GM20431 (cell line): ENCODE measurements at regions not wholly inside any gene's neighbourhood (a gene's known extent, or its start where the extent isn't known, plus 50 kb on each side); places are given as distances from the start of the nearest gene placed in this dataset.

Experiments used
- in situ Hi-C: fragments of 300-500 bp; cut with MseI, MboI; formaldehyde crosslinking; loops from one replicate; pipeline ENCODE4 v1.15.0; 2020; ENCODE audit warnings: low sequenced_read_pairs; ENCODE audit not compliant: unreplicated experiment

DNA sequence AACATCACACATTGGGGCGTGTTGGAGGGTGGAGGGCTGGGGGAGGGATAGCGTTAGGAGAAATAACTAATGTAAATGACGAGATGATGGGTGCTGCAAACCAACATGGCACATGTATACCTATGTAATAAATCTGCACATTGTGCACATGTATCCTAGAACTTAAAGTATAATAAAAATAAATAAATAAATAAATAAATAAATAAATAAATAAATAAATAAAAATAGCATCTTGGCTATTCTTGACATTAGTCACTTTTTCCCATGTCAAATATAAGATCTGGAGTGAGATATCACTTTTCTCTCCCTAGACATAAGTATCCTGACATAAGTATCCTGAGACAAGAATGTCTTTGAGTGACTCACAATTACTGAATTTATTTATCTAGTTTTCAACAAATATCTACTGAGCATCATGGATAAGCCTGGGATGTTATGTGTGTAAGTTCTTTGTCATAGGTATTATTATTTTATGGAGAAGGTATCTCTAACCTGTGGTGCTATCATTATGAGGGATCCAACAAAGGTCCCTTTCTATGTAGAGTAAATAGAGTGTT, 691.3 kb downstream of the SORCS1 start:
- in situ Hi-C loops = no loop called here

DNA sequence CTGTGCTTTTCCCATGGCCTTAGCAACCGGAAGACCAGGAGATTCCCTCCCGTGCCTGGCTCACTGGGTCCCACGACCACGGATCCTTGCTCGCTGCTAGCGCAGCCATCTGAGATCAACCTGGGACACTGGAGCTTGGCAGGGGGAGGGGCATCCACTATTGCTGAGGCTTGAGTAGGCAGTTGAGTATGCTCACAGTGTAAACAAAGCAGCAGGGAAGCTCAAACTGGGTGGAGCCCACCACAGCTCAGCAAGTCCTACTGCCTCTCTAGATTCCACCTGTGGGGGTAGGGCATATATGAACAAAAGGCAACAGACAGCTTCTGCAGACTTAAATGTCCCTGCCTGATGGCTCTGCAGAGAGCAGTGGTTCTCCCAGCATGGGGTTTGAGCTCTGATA, 697.0 kb downstream of the SORCS1 start:
- in situ Hi-C loops = no loop called here

DNA sequence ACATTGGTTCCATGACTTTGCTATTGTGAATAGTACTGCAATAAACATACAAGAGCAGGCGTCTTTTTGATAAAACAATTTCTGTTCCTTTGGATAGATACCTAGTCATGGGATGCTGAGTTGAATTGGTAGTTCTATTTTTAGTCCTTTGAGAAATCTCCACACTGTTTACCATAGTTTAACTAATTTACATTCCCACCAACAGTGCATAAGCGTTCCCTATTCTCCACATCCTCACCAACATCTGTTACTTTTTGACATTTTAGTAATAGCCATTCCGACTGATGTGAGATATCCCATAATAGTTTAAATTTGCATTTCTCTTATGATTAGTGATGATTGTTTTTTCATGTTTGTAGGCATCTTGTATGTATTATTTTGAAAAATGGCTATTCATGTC, 707.0 kb downstream of the SORCS1 start:
- in situ Hi-C loops = no loop called here

DNA sequence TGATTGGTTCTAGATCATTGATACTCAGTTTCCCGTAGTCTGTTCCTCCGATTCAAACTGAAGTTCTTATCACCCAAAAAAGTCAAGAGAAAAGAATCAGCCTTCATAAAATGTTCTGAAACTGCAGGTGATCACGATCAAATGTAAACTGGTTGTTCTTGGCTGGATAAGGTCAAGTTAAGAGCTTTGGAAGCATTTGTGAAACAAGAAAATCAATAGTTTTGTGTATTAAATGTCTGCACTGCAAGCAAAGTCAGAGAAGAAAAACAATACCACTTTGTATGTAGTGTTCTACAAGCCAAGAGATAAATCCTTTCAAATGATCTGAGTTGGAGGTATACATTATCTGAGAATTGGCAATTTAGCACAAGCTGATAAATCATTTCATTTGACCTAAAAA, 710.3 kb downstream of the SORCS1 start:
- in situ Hi-C loops = no loop called here

DNA sequence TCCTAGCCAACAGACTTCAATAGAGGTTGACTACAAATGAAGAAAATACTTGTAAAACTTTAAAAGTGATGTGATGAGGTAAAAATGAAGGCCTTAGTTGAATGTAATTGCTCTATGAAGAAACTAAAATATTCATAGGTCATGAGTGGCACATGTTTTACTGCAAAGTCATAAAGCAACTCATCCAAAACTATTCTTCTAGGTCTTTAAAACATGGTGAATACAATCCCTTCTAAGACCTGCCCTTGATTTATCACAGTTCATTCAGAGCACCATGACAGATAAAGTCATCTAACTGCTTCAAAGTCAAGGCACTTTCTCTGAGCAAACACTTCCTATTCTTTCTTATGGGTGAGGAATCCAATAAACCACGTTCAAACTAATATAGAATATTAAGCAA, 713.5 kb downstream of the SORCS1 start:
- in situ Hi-C loops = no loop called here

DNA sequence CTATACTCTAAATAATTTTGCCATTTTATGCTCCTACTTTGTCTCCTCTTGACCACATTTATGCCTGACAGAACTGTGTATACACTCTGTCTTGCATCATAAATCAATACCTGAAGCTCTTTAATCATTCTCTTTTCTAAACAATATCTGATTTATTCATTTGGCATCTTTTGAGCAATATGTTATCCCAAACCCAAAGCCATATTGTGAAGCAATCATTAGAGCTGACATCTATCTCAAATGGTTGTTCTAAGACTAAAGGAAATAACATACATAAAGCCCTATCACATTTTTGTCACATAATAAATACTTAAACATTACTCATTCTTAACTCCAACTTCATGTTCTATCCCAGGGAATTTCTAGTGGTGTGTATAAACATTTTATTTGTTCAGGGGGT, 717.6 kb downstream of the SORCS1 start:
- in situ Hi-C loops = no loop called here

DNA sequence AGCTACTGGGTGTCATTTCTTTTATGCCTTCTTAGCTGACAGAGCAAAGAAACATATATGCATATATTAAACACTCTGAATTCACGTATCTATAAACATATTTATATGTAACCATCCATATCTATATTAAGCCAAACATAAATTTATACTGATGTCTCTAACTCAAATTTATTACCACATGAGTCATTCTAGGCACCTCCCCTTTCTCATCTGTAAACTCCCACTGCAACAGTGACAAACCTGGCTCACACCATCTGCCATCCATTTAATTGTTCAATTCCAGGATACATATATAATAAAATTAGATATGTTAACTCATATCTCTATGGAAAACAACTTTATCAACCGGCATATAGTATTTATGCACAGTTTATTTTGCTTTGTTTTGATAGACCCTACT, 722.3 kb downstream of the SORCS1 start:
- in situ Hi-C loops = no loop called here

DNA sequence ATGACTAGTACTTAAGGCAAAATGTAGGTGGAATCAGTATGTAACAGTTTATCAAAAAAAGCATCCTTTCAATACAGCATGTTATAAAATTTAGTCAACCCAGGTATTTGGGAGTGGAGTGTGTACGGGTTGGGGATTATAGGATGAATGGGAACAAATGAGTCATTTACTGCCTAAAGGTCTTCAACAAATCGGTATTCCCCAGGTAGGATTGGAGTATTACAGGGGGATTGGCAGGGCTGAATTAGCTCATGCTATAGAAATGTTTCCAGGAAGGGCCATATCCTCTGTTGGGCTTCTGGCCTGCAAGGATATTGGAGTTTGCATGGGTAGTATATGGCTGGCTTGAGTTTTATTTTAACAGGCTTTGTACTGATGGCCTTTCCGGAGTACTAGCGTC, 723.7 kb downstream of the SORCS1 start:
- in situ Hi-C loops = no loop called here

DNA sequence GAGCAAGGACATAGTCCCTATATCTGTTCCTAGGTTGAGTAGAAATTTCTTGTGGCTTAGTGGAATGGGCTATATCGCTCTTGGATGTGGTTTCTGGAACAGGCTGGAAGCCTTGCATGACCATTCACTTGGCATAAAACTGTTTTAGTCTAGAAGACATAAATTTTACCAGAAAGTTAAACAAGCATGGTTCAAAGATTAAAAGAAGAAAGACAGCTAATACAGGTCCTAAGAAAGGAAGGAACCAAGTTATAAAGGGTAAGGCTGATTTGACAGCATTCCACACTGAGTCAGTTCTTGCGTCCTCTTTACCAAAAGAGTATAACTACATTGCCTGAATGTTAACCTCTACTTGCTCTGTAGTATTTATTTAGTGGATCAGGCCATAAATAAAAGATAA, 724.2 kb downstream of the SORCS1 start:
- in situ Hi-C loops = no loop called here

DNA sequence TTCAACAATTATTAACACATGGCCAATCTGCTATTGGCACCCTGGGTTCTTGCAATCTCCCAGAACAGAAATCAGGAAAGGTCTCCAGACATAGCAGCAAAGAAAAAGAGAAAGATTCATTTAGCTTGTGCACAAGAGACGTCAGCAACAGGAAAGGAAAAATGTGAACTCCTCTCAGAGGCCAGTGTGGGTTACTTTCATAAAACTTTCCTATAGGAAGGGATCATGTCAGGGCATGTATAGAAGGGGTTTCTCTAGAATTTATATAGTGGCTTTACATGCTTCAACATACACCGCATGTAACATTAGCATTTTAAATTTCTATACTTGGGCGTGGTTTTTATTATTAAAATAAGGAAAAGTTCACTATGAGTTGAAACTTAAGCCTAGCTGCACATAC, 725.1 kb downstream of the SORCS1 start:
- in situ Hi-C loops = no loop called here

DNA sequence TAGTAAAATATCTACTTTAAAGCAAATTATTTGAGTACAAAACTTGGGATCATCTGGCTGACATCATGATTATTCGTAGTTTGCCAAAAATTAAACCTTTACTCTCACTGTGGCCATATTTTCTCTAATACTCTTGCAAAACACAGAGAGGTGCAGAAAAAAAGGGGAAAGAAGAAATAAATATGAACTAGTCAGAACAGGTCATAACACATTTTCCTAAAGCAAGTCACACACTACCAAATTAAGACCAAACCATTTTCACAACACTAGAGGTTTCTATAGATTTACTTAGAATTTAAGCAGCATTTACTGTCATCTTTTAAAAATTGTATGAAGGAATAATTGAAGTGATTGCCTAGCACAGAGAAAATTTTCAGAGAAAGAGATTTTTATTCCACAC, 726.1 kb downstream of the SORCS1 start:
- in situ Hi-C loops = no loop called here

DNA sequence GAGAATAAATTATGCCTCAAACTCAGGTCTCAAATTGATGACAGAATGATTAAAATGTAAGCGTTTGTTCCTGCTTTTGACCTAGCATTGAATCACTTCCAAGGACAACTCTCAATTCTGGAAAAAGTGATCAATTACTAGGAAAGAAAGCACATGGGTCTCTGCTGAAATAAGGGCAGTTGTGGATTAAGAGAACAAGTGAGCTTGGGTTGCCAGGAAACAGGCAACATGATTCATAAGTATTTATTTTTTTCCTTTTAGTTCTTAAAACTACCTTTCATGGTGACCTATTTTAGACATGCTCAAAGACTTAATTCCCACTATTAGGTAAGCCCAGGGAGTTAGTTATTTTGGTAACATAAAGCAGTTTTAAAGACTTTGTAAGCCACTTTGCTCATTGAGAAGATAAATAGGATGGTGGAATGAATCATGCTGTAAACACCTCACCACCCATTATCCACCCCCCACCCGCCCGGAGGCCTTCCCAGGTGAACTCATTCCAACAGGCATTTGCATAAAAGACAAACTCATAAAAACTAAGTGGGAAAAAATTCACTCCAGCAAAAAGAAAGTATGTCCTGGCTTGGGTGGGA, 728.3 kb downstream of the SORCS1 start:
- in situ Hi-C loops = no loop called here

DNA sequence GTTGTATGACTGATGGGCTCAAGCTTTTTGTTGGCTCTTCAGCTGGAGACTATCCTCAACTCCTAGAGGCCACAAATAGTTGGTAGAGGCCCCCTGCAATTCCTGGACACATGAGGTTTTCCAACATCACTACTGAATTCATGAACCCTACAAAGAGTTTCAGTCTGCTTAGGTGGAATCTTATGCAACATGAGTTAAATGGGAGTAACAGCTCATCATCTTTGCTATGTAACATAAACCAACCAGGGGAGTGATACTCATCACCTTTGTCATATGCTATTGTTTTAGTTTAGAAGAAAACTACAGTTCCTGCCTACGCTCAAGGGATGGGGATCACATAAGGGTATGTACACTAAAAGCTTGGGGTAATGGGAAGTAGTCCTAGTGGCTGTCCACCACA, 729.4 kb downstream of the SORCS1 start:
- in situ Hi-C loops = no loop called here

DNA sequence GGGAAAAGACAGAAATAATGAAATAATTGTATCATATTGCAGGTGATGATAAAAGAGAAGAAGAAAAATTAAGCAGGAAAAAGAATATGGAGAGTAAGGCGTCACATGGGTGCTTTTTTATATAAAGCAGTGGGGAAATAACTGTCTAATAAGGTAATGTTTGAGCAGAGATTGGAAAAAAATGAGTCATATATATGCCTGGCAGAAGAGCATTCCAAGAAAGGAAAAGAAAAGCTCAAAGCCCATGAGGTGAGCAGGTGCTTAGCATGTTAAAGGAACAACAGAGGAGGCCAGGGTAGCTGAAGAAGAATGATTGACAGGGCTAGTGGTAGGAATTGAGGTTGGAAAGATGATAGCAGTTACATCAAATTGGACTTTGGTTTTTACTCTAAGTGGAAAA, 739.5 kb downstream of the SORCS1 start:
- in situ Hi-C loops = no loop called here

DNA sequence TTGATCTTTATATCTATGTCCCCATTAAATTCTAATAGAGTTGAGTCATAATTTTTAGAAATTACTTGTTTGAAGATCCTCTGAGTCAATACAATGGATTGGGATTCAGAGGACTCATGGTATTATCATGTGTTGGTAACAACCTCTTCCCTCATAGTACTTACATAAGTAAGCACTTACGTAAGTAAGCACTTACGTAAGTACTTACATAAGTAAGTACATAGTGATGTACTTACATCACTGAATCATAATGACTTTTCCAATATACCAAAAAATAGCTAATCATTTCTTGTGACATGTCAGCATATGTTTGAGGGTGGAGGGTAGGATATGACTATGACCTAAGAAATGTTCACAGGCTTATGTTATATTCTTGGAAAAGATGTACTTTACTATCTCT, 740.5 kb downstream of the SORCS1 start:
- in situ Hi-C loops = no loop called here

DNA sequence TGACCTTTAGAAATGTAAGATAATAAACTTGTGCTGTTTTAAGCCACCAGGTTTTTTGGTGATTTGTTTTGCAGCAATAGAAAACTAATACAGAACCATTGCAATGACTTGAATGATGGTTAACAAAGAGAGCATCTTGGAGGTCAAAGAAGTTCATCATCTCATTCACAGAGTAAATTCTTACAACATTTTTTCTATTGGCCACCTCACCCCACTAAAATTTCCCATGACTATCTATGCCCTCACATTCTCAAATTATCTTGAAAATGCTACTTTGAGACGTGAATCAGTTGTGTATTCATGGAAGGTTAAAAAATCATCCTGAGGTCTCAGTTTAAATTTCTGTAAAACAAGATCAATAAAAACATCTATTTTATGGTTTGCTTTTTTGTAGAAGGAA, 754.2 kb downstream of the SORCS1 start:
- in situ Hi-C loops = no loop called here

DNA sequence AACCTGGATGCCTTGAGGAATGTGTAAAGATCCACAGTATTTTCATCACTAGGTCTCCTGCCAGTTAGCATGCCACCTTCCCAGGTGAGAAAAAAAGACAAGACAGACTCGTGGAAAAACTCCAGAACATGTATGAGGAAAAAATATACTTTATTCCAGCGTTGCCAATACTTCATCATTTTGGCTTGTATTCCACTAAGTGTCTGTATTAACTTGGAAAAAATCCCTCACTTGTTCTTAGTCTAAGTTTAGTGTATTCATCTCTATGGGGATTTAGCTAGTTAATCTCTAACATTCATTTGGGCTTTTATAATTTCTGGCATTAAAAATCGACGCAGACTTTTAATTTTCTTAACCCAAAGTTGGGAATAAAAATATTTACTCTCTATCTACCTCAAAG, 759.4 kb downstream of the SORCS1 start:
- in situ Hi-C loops = no loop called here

DNA sequence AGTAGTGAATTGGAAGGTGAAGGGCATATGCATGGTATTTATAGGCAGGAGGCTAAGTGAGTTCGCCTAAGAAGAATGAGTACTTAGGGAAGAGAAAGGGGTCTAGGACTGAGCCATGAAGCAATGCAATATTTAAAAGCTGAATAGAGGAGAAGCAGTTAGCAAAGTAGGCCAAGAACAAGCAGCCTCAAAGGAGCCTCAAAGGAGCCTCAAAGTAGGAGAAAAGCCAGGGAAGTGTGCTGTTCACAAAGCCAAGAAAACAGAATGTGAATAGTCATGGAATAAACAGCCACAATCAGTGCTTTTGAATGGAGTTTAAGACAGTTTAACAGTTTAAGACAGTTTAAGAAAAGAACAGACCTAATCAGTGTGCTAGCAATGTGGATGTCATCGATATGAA, 762.0 kb downstream of the SORCS1 start:
- in situ Hi-C loops = no loop called here

DNA sequence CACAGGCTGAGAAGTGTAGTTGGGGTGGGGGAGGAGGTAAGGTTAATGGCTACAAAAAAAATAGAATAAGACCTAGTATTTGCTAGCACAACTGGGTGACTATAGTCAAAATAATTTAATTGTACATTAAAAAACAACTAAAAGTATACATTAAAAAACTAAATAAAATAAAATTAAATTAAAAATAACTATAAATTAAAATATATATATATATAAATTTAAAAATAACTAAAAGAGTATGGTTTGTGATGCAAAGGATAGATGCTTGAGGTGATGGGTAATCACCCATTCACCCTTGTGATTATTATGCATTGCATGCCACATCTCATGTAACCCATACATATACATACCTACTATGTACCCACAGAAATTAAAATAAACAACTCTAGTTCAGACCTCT, 762.5 kb downstream of the SORCS1 start:
- in situ Hi-C loops = no loop called here

DNA sequence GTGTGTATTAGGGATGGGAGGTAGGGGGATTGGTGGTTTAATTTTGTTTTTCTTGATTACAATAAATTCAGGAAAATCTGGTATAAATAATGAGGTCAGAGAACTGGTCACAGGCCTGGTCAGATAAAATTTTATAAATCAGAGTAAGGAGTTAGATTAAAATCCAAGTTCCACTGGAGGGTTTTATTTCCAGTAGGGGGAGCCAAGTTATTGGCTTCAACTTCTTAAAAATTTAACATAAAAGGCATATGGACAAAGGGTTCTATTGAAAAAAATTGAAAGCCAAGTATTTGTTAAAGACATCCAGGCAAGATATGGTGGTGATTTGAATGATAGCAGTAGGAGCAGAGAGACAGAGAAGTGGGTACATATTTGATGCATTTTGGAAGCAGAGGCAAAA, 763.3 kb downstream of the SORCS1 start:
- in situ Hi-C loops = no loop called here

DNA sequence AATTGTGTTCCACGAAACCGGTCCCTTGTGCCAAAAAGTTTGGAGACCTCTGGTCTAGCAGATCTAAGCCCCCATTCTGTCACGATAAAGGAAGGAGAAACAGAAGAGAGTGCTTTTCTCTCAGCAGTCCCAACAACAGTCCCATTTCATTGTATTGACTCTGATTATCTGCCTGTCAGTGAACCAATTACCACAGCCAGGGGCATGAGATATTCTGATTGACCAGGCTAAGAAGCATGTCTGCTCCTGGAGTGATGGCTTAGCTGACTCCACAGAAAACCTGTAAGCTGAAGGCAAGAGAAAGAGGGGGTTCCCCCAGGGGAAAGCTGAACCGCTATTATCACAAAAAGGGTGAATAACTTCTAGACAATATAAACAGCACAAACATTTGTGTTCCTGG, 765.4 kb downstream of the SORCS1 start:
- in situ Hi-C loops = no loop called here

DNA sequence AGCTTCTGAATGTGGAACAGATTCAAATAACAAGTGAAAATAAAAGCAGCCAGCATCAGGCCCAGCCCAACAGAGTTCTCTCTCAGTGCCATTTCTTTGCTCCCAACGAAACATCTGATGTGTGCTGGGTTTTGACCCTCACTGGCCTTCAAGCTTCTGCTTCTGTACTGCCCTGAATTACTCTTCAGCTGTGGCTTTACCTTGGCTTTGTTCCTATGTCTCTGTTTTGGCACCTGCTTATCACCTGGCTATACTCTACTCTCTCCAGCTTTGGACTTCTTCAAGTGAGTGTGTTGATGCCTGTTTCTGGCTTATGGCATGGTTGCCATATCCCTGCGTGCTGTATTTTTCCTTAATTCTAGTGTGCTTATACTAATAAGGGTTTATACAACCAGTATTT, 768.3 kb downstream of the SORCS1 start:
- in situ Hi-C loops = no loop called here
